Body of pancreas (tissue), 4 donors: ENCODE measurements at regions not wholly inside any gene's neighbourhood (a gene's known extent, or its start where the extent isn't known, plus 50 kb on each side); places are given as distances from the start of the nearest gene placed in this dataset.

ENCODE experiments used
- POLR2A ChIP-seq, 3 donors: fragments of 450-650 bp; IDR thresholded peaks; one replicate each; pipeline ENCODE4 v1.6.1; 2016; ENCODE audit warnings: antibody characterized with exemption in 3 of 3, mild to moderate bottlenecking in 2 of 3
- TF ChIP-seq, protein P1 (sequence below), 7 experiments: fragments of 450-650 bp in 4 of 7; fragments of 200-600 bp in 3 of 7; sonication (generic) in 3 of 7; IDR thresholded peaks; one replicate each; pipeline ENCODE4 v1.5.1; 2016 to 2019; ENCODE audit warnings: antibody characterized with exemption in 7 of 7

GRCh38 chr14:25371068-25371467, 321.1 kb upstream of the STXBP6 start:
- TF ChIP-seq, protein P1, sequence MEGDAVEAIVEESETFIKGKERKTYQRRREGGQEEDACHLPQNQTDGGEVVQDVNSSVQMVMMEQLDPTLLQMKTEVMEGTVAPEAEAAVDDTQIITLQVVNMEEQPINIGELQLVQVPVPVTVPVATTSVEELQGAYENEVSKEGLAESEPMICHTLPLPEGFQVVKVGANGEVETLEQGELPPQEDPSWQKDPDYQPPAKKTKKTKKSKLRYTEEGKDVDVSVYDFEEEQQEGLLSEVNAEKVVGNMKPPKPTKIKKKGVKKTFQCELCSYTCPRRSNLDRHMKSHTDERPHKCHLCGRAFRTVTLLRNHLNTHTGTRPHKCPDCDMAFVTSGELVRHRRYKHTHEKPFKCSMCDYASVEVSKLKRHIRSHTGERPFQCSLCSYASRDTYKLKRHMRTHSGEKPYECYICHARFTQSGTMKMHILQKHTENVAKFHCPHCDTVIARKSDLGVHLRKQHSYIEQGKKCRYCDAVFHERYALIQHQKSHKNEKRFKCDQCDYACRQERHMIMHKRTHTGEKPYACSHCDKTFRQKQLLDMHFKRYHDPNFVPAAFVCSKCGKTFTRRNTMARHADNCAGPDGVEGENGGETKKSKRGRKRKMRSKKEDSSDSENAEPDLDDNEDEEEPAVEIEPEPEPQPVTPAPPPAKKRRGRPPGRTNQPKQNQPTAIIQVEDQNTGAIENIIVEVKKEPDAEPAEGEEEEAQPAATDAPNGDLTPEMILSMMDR (IDR thresholded peaks at IDR 0.05) = no peak
- TF ChIP-seq POLR2A (IDR thresholded peaks at IDR 0.05) = no peak
